GM19023 (cell line): ENCODE measurements at regions not wholly inside any gene's neighbourhood (a gene's known extent, or its start where the extent isn't known, plus 50 kb on each side); places are given as distances from the start of the nearest gene placed in this dataset.

Experiments used
- ATAC-seq: cut with Tn5 transposase; IDR thresholded peaks from one replicate; pipeline ENCODE4 v1.9.1; 2021; ENCODE audit warnings: mild to moderate bottlenecking, moderate library complexity; ENCODE audit not compliant: unreplicated experiment

DNA sequence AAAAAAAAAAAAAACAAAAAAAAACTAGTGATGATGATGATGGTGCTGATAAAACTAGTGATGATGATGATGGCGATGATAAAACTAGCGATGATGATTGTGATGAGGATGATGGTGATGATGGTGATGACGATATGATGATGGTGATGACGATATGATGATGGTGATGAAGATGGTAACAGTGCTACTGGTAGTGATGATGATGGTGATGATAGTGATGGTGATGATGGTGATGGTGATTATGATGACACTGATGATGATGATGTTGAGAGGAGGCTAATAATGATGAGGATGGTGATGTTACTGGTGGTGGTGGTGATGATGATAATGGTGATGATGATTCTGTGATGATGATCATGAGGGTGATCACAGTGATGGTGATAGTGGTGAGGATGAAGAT, 345.5 kb upstream of the CDH4 start:
- ATAC-seq, result no peak

DNA sequence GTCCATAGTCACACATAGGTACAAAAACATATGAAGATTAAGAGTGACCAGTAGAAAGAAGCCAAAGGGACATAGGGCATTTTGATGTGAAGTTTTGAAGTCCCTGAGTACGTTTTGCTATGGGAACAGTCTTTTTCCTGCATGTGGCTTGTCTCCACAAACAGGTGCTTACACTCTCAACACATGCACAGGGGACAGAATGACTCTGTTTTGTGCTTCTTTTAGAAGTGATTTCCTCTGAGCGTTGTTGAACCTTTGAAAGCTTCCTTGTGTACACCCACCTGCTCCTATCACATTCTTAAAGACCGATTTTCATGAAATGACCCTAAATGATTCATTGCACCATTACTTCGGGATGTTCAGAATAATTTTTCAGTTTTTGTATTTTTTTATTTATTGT, 338.8 kb upstream of the CDH4 start:
- ATAC-seq, result no peak

DNA sequence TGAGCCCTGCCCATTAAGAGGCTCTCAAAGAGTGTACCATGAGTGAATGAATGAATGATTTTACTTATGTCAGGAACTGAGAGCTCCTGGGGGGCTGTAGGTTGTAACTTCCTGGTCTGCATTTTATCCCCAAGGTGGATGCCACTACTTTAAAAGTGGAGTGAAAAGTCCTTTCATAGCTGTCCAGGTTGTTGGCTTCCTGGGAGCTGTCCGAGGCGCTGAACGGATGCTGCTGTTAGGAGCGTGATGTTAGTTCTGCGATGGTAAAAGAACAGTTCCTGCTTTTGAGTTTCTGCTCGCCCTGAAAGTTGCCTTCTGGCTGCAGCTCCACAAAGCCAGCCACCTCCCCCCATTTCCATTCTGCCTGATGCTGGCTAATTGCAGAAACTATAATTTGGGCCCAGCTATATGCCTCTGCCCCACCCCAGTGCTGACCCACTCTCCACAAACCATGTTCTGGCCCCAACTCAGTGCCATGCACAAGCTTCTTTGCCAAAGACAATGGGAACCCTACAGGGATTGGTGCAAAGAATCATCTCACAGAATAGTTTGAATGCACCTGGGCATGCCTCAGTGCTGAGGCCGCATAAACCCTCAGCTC, 330.9 kb upstream of the CDH4 start:
- ATAC-seq, result no peak

DNA sequence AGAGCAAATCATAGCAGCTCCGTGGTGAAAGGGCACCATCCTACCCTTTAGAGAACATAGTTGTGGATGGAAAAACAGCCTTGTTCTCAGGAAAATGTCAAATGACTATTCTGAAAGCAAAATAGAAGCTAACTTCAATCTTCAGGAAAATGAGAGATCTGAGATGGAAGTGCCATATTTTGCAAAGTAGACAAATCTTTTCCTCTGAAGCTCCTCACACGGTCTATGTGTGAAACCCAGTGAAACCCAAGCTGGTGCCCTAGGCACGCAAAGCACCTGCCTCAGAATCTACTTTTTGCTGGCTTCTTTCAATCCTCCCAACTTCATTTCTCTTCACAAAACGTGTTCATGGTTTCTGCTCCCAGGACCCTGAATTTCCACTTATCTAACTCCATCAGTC, 325.2 kb upstream of the CDH4 start:
- no peak for ATAC-seq

DNA sequence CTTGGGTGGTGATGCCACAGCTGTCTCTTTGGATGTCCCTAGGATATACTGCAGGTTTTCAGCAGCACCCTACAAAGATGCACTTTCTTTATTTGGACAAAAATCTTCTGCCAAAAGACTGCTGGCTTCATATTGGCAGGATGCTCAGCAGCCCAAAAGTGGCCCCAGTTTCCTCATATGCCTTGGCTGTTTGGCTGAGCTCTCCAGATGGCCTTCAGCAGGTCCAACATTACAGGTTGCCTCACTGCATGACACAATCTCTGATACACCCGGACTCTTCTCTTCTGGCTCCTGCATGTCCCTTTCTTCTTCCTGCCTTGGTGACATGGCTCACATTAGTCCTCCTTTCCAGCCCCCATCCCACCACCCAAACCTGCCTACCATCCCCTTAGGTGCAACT, 323.7 kb upstream of the CDH4 start:
- no peak for ATAC-seq

DNA sequence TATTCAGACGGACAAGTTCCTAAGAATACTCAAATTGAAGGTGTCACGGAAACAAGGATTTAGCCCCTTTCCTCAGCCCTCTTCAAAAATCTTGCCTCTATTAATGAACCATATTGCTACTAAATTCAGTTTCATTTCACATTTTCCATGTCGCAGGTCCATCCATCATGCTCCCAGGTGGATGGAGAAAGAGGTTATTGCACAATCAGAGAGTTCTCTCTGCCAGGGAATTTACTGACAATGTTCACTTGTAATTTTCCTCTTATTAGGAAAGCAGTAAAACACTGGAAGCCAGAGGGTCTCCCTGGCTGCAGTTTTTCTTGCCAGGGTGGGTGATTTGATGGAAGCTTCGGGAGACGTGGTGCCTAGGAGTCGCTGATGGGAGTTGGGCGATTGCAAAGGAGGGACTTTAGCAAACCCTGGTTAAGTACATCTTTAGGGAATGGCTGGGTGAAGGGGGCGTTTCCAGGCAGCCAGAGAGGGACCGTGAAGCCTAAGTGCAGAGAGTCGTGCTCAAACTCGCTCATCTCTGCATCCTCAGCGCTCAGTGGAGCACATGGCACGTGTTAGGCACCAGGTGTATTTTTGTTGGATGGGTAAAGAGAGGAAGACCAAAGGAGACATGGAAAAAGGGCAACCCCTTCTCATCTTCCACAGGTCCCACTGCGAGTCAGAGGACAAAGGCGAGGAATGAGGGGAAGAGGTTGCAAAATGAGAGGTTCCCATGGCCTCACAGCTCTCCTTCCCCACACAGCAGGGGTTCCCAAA, 321.9 kb upstream of the CDH4 start:
- ATAC-seq, result no peak

DNA sequence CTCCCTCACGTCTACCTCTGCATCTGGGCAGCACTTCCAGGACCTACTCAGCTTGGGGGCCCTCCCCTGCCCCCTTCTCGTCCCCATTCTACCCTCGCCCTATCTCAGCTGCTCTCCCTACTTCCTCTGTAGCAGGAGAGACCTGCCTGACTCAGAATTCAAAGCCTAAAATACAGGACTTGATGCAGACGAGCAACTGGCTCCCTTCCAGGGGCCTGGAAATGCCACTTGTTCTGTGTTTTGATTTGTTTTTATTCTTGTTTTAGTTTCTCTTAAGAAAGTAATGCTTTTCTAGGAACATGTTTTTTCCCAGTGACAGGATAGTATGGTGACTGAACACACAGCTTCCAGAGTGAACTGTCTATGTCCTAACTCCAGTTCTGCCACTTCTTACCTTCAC, 320.4 kb upstream of the CDH4 start:
- no peak for ATAC-seq

DNA sequence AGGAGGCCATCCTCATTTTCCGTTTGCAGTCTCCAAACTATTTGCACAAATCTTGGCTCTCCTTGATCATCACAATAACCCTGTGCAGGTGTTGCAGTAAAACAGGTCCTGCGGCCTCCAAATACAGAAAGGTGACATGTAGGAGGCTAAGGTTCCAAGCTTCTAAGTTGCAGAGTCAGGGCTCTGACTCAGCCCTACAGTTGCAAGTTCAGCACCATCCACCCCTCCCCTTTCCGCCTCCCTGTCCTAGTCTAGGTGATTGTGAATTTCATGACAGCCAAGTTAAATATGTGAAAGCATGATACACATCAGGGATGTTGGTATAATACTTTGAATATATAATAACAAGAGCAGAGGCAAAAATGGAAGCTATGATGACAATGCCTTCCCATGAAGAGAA, 317.3 kb upstream of the CDH4 start:
- no peak for ATAC-seq

DNA sequence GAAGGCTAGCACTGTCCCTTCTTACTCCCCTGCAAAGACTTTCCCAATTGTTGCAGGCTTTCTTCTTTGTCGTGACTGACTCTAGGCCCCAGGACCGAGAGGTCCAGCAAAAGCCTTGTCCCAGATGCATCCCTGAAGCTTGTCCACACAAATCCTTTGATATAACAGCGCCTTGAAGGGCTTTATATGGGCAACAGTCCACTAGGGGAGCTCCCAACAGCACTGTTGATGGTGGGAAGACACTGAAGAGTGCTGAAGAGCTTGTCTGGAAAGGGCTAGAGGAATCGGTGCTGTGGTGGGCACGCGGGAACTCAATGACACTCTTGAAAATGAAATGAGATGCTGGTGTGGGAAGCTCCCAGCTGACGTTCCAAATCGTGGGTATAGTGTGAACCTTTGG, 316.1 kb upstream of the CDH4 start:
- ATAC-seq, result no peak

DNA sequence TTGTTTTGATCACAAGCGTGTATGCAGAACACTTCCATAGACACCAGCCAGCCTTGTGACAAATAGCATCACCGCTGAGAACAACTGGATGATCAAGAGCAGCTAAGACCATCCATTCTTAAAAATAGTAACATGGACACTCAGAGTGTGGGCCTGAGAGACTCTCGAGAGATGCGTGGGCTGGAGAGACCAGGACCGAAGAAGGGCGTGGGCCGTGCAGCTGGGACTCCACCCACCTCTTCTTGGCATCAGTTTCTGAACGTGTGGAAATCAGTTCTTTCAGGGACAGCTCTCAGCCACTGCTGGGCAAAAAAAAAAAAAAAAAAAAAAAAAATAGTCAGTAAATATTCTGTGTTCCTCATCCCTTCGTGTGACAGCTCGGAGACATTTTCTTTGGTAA, 314.5 kb upstream of the CDH4 start:
- no peak for ATAC-seq

DNA sequence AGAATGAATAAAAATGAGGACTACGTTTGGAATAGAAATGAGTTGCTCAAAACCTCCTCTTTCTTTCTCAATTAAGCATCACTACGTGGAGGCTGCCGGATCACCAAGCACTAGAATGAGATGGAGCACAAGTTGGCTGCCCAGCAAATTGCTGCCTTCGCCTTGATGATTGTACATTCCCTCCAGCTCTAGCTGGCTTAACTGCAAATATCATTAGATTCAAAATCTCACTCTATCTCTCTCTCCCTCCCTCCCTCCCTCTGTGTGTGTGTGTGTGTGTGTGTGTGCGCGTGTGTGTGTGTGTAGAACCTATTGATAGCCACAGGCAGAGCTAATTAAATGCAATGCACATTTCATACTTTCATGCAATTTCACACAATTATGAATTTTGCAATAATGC, 310.7 kb upstream of the CDH4 start:
- no peak for ATAC-seq

DNA sequence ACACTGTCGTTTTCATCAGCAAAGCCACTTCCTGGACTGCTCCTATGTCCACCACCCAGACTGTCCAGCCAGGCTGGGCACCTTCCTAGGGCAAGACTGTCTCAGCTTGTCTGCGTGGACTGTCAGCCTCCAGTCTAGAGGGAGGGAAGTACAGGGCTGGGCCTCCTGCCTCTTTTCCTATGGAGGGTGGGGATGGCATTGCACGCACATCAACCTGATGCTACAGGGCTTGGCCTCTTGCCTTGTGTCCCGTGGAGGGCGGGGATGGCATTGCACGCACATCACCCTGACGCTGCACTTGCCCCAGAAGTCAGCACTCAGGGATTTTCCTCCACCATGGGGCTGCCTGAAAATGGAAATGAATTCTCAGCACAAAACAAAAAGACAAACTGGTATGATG, 304.2 kb upstream of the CDH4 start:
- ATAC-seq, result no peak

DNA sequence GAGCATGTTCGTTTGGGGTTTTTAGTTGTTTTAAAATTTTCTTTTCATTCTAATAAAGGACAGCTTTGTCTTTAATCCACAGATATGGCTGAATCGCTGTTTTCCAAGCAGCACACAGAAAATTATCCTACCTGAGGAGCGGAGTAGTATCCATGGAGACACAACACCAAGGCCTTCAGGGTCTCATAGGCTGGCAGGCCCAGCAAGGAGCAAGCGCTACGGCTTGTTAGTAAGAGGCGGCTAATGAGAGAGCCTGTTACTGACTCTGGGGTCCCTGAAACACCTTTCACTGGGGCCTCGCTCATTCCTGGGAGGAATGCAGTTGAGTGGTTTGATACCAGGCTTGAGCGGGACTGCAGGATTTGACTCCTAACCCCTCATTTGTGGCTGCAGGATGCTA, 303.8 kb upstream of the CDH4 start:
- ATAC-seq, result no peak

DNA sequence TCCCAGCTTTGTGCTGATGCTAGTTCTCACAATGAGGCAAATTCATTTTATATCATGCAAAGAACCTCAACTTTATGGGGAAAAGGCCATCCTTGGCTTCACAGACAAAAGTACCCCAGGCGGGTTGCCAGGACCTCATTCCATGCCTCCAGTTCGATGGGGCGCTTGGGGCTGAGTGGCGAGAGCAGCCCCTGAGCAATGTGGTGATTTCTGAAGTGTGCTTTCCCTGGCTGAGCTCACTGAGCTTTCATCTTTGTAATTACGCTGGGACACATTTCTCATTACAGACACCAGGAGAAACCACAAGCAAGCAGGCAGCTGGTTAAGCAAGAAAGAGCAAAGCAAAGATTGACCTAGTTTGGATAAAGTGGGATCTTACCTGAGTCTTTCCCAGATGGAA, 301.5 kb upstream of the CDH4 start:
- no peak for ATAC-seq

DNA sequence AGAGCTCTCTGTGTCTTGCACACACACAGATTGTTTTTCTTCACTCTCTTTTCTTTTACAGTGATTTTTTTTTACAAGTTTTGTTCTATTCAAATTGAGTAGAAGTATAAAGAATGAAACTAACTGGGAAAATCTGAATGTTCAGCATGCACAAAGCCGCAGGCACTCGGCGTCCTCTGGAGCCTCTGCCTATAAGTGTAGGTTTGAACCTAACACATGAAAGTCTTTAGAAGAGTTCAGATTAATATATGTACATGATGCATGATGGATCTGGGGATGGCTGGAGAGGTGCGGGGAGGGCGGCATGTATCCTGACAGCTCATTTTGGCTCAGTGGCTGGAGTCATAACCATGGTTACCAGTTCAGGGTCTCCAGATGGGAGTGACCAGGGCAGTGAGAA, 301.1 kb upstream of the CDH4 start:
- no peak for ATAC-seq

DNA sequence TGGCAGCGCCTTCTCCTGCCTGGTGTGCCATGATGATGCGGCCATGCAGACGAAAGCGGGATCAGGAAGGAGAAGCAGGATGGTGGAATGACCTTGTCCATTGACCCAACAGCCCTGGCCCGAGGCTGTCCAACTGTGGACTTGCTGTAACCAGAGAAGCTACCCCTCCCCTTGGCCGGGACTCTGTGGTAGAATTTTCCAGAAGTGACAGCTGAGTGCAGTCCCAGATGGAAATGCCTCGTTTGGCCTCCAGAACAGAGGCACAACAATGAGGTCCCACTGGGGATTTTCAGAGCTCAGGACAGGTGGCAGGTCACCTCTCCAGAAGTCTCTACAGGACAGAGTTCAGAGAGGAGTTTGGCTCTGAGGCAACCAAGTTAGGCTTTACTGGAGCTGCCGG, 299.2 kb upstream of the CDH4 start:
- no peak for ATAC-seq

DNA sequence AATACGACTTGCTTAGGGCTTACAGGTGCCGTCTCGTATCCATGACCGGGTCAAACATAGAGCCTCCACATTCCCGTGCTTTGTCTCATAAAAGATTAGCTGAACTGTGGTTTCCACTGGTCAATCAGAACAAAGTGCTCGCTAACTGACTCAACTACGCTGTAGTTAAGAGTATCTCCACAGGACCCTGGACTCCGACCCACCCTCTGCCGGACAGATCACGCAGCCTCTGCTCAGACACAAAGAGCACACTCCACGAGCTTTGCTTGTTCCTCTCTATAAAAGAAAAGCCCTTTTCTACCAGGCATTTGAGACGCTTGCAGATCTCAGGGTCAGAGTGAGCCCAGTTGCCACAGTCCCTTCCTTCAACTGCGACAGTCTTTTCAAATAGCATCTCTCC, 298.7 kb upstream of the CDH4 start:
- no peak for ATAC-seq

DNA sequence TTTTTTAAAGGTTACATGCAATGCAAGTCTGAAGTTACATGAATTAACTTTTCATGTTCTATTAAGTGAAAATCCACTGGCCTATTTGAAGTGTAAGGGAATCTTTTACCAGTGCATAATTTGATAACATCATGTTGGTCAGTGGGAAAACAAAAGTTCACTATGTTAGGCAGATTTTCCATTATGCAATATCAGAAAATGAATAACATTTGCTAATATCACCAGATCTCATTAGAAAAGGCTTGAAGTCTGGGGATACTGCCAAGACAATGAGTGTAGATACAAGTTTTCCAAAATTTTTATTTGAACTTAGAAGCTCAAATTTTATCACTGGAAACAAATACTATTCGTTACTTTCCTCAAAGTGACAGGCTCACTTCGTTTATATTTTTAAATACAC, 296.4 kb upstream of the CDH4 start:
- no peak for ATAC-seq

DNA sequence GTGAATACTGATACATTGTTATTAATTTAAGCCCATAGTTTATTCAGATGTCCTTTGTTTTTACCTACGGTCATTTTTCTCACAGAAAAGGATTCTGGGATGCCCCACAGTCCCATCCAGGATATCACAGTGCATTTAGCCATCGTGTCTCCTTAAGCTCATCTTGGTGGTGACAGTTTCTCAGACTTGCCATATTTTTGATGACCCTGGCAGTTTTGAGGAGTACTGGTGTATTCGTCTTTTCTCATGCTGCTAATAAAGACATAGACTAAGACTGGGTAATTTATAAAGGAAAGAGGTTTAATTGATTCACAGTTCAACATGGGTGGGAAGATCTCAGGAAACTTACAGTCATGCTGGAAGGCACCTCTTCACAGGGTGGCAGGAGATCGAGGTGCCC, 295.9 kb upstream of the CDH4 start:
- ATAC-seq, result no peak

DNA sequence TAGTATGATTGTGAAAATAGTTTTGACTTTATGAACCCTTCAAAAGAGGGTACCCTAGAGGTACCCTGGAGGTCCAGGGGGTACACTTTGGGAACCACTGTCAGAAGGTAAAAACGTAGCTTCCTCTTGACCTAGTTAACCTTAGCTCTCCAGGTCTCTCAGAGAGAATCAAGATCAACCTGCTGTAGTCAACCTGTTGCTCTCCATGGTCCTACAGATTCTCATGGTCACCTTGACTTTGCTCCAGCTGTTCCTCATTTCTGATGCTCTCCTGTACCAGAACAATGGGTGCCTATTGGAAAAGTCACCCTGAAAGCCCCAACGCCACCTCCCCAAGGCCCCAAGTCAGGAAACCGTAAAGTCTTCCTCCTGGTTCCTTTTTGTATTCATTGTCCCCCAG, 294.4 kb upstream of the CDH4 start:
- ATAC-seq, result no peak

DNA sequence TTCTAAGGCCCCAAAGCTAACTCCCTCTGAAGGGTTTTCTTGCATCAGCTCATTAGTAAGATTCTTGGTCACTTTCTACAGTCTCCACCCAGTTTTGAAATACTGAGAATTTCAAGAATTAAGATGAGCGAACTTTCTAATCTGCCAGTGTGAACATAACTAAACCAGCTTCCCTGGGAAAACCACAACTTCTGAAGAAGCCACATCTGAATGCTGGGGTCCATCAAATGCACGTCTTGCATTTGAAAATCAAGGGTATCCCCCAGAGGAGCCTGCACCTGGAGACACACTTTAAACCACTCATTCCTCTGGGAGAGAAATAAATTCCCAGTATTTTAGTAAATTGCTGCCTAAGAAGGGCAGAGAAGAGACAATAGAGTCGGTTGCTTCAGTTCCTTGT, 292.1 kb upstream of the CDH4 start:
- ATAC-seq, result no peak

DNA sequence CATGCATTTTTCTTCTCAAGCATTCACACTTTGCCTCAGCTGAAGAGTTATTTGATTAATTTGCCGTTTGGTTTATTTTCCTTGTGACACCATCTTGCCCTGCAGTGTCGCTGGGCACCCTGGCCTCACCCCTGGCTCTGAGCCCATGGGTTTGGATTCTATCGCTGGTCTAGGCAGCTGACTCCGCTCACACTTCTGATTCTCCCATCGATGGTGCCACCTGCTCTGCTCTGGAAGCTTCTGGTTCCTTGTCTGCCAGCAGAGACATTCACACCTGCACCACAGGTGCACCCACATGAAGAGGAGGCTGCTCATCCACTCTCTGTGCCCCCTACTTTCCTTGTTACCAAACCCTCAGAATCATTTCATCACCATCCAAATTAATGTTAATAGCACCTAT, 291.6 kb upstream of the CDH4 start:
- no peak for ATAC-seq

DNA sequence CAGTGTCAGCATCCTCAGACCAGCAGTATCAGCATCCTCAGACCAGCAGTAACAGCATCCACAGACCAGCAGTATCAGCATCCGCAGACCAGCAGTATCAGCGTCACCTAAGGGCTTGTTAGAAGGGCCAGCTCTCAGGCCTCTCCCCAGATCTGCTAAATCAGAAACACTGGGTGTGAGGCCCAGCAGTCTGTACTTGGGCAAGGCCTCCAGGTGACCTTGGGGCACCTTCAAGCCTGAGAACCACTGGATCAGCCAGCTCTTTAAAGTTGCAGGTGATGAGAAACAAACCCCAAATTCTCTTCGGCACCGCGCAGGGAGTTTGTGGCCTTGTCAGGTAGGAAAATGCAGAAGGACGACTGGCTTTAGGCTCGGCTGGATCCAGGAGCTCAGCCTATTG, 290.5 kb upstream of the CDH4 start:
- ATAC-seq, result no peak
